Right lobe of liver (tissue), 6 donors: ENCODE measurements at regions not wholly inside any gene's neighbourhood (a gene's known extent, or its start where the extent isn't known, plus 50 kb on each side); places are given as distances from the start of the nearest gene placed in this dataset.

ENCODE experiments used
- ATAC-seq, 4 donors: fragments of 200-7000 bp; cut with Tn5 transposase; one replicate each; pipeline ENCODE4 v1.9.1; 2020; ENCODE audit warnings: mild to moderate bottlenecking in 4 of 4, moderate library complexity in 4 of 4
- DNase-seq, 3 donors: peaks; one replicate each; pipeline ENCODE4 v3.0.0-alpha.2; 2020
- H3K27ac ChIP-seq, 3 donors: fragments of 200-600 bp; one replicate each; pipeline ENCODE4 v1.8.0; 2022
- H3K27me3 ChIP-seq, 2 donors: fragments of 200-600 bp; one replicate each; pipeline ENCODE4 v1.8.0; 2022
- H3K36me3 ChIP-seq, 4 donors: fragments of 200-600 bp; sonication (generic) in 1 of 4; one replicate each; pipeline versions ENCODE4 v1.5.1 to v1.8.0; 2017 to 2022; ENCODE audit warnings: control low read depth in 1 of 4
- H3K4me1 ChIP-seq, 4 donors: fragments of 200-600 bp; sonication (generic) in 1 of 4; one replicate each; pipeline versions ENCODE4 v1.5.1 to v1.8.0; 2017 to 2022; ENCODE audit warnings: control low read depth in 1 of 4
- H3K4me3 ChIP-seq, 3 donors: fragments of 200-600 bp; one replicate each; pipeline ENCODE4 v1.8.0; 2022
- H3K9me3 ChIP-seq, 4 donors: fragments of 200-600 bp; sonication (generic) in 1 of 4; one replicate each; pipeline versions ENCODE4 v1.5.1 to v1.8.0; 2017 to 2022; ENCODE audit warnings: control low read depth in 1 of 4
- POLR2A ChIP-seq: fragments of 450-650 bp; IDR thresholded peaks from one replicate; pipeline ENCODE4 v1.6.1; 2017; ENCODE audit warnings: antibody characterized with exemption, mild to moderate bottlenecking
- WGBS: methylation state at CpG from one replicate; pipeline ENCODE4 v1.1.6; 2018; ENCODE audit warnings: low coverage, low lambda C conversion rate; ENCODE audit not compliant: insufficient coverage; ENCODE audit errors: missing lambda C conversion rate; 5-methylcytosine and 5-hydroxymethylcytosine counted together
- intact Hi-C, 2 donors: fragments of 100-400 bp; cut with DNase I; formaldehyde crosslinking; loops; one replicate each; pipeline versions ENCODE4 v1.11.2 to v1.14.1; 2022
- TF ChIP-seq, protein P1 (sequence below), 4 donors: fragments of 200-600 bp in 3 of 4; fragments of 450-650 bp in 1 of 4; IDR thresholded peaks; one replicate each; pipeline versions ENCODE4 v1.5.1 to v1.8.0; 2016 to 2022; ENCODE audit warnings: antibody characterized with exemption in 4 of 4, mild to moderate bottlenecking in 2 of 4
- donor health status: DM: no; HTN: yes; CAD: no.
- donor health status: DM: no; HTN: no; CAD: no.
- donor health status: DM: no; HTN: no; CAD: no.
- donor health status: DM: no; HTN: yes; CAD: no.
- donor health status: DM: no; HTN: yes; CAD: no.

DNA sequence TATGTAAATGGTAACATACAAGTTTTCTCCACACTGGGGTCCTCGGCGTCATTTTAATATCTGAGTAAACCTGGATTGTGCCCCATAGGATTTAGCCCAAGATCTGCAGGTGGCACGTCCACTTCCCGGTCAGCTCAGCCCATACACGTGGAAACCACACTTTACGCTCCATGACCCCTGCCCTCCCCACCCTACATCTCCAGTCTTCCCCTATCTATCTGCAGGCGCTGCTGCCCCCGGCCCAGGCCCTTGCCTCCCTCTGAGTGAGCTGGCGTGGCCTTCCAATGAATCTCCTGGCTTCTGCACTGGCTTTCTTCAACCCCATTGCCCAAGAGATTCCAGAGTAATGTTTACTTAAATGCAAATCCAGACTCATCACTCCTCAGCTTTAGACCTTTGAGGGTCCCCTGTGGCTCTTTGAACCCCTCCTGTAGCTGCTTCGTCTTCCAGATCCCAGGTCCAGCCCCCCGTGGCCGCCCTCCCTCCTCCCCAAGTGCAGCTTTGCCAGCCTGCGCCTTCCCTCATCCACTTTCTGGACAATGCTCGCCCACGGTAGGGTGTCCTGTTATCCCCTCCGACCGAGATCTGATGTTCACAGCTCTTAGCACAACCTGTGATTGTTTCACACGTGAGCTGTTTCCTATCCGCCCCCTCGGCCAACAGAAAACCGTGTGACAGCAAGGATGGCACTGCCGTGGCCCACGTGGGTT, 421.4 kb upstream of the SALL3 start:
- H3K27ac ChIP-seq, result no peak overlapping the region
- no peaks in the 10 kb centered on the region for H3K36me3 ChIP-seq
- DNase-seq (peak in 1 of 3 donors; percentile 19), ATAC-seq (no peak)
- intact Hi-C loops, result no loop called here
- no peak overlapping the region for H3K4me3 ChIP-seq
- no peaks in the 10 kb centered on the region for H3K27me3 ChIP-seq
- no peaks in the 10 kb centered on the region for H3K4me1 ChIP-seq
- no peak for TF ChIP-seq POLR2A
- TF ChIP-seq, protein P1, sequence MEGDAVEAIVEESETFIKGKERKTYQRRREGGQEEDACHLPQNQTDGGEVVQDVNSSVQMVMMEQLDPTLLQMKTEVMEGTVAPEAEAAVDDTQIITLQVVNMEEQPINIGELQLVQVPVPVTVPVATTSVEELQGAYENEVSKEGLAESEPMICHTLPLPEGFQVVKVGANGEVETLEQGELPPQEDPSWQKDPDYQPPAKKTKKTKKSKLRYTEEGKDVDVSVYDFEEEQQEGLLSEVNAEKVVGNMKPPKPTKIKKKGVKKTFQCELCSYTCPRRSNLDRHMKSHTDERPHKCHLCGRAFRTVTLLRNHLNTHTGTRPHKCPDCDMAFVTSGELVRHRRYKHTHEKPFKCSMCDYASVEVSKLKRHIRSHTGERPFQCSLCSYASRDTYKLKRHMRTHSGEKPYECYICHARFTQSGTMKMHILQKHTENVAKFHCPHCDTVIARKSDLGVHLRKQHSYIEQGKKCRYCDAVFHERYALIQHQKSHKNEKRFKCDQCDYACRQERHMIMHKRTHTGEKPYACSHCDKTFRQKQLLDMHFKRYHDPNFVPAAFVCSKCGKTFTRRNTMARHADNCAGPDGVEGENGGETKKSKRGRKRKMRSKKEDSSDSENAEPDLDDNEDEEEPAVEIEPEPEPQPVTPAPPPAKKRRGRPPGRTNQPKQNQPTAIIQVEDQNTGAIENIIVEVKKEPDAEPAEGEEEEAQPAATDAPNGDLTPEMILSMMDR (IDR thresholded peaks at IDR 0.05), result no peak
- H3K9me3 ChIP-seq, result no peaks in the 10 kb centered on the region
- 67% methylated on average over 19 of the region's 23 CpGs for WGBS

DNA sequence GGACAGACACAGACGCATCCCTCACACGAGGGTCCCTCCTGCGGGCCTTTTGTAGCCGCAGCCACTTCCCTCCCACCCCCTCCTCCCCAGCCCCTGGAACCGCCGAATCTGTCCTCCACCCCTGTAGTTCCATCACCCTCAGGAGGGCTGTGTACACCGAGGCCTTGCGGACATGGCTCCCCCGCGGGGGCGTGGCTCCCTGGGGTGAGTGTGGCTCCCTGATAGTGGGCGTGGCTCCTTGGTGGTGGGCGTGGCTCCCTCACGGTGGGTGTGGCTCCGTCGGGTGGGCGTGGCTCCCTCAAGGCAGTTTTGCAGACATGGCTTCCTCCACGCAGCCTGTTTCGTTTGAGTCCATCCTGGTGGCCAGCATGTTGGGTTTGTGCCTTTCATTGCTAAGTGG, 420.7 kb upstream of the SALL3 start:
- TF ChIP-seq, protein P1 (IDR thresholded peaks at IDR 0.05), result no peak
- no peak for TF ChIP-seq POLR2A
- no peaks in the 10 kb centered on the region for H3K9me3 ChIP-seq
- DNase-seq, result peak in 1 of 3 donors; percentile 45
- H3K4me3 ChIP-seq, result no peak overlapping the region
- ATAC-seq, result no peak
- H3K27ac ChIP-seq, result no peak overlapping the region
- H3K27me3 ChIP-seq, result no peaks in the 10 kb centered on the region
- H3K4me1 ChIP-seq, result no peaks in the 10 kb centered on the region
- intact Hi-C loops, result no loop called here
- 34% methylated on average over 4 of the region's 19 CpGs for WGBS
- H3K36me3 ChIP-seq, result no peaks in the 10 kb centered on the region

DNA sequence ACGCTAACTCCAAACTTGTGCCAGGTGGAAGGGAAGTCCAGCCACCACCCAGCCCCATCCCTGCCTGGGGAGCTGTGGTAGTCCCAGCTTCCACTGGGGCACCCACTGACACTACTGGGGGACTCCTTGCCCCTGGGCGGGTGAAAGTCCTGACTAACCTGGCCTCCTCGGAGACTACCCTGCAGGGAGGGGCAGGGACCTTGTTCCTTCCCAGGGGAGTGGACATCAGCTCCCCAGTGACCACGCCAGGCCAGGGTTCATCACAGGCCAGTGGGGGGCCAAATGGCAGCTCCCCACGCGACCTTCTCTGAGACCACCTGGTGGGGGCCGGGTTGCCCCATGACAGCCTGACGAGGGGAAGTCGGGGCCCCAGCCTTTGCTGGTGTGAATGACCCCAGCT, 420.0 kb upstream of the SALL3 start:
- DNase-seq, result peak in 1 of 3 donors; percentile 39
- WGBS, result 50% methylated on average over 2 of the region's 9 CpGs

DNA sequence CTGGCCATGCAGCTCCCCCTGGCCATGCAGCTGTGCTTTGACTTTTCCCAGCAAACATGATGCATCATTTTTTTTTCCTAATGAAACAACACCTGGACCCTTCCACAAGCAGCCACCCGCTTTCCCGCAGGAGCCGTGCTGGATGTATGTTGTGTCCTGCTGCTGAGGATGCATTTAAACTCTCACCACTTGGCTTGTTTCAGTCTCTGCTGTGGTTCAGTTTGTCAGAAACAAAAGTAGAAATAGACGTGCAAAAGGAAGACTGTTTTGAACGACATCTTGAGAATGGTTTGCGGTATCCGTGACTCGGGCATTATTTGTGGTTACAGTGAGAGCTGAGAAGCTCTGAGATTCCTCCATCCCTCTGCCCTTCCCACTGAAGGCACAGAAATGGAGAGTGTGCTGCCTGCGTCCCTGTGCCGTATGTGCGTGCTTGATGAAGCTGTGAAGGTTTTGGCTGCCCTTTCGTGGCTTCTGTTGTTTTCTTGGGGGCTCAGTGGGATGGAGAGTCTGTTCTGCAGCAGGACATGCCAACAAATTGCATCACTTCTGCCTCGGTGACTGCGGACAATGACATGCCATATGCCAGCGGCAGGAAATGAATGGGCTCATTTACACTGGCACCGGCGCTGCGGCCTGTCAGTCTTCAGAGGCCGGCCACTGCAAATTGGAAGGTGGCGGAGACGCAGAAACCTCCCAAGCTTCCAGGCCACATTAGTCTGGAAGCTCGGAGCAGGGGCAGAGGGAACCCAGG, 417.7 kb upstream of the SALL3 start:
- ATAC-seq (no peak), DNase-seq (peak in 1 of 3 donors; percentile 11)
- H3K4me3 ChIP-seq, result no peak overlapping the region
- no peak overlapping the region for H3K27ac ChIP-seq
- intact Hi-C loops, result no loop called here
- H3K27me3 ChIP-seq, result no peaks in the 10 kb centered on the region
- no peaks in the 10 kb centered on the region for H3K9me3 ChIP-seq
- no peaks in the 10 kb centered on the region for H3K4me1 ChIP-seq
- no peaks in the 10 kb centered on the region for H3K36me3 ChIP-seq
- WGBS, result 72% methylated on average over 15 of the region's 22 CpGs
- no peak for TF ChIP-seq POLR2A
- TF ChIP-seq, protein P1 (IDR thresholded peaks at IDR 0.05), result no peak

More for the DNA sequence above, 420.0 kb upstream of the SALL3 start:
- intact Hi-C loops, result no loop called here
- H3K27me3 ChIP-seq, result no peaks in the 10 kb centered on the region
- no peaks in the 10 kb centered on the region for H3K9me3 ChIP-seq
- no peaks in the 10 kb centered on the region for H3K4me1 ChIP-seq
- H3K4me3 ChIP-seq, result no peak overlapping the region
- ATAC-seq, result no peak
- no peak for TF ChIP-seq POLR2A
- TF ChIP-seq, protein P1 (IDR thresholded peaks at IDR 0.05), result no peak
- H3K27ac ChIP-seq, result no peak overlapping the region
- no peaks in the 10 kb centered on the region for H3K36me3 ChIP-seq
